Activated naive CD8-positive, alpha-beta T cell treated with anti-CD3 and anti-CD28 coated beads, Interleukin-2, amount 50 U/mL, for 24 hours (primary cell): ENCODE measurements at regions not wholly inside any gene's neighbourhood (a gene's known extent, or its start where the extent isn't known, plus 50 kb on each side); places are given as distances from the start of the nearest gene placed in this dataset.

ENCODE experiments used
- ATAC-seq: fragments of 150-1000 bp; cut with Tn5 transposase; one replicate; pipeline ENCODE4 v1.10.0; 2021
- DNase-seq: peaks from one replicate; pipeline ENCODE4 v3.0.0; 2021
- H3K27ac Mint-ChIP-seq: one replicate; pipeline ENCODE4 v1.8.0; 2021; ENCODE audit warnings: mild to moderate bottlenecking, mixed read lengths
- H3K27me3 Mint-ChIP-seq: one replicate; pipeline ENCODE4 v1.8.0; 2021; ENCODE audit warnings: mixed read lengths
- H3K36me3 Mint-ChIP-seq: one replicate; pipeline ENCODE4 v1.8.0; 2021; ENCODE audit warnings: low read depth, mixed read lengths
- H3K4me1 Mint-ChIP-seq: one replicate; pipeline ENCODE4 v1.8.0; 2021; ENCODE audit warnings: mixed read lengths
- H3K4me3 Mint-ChIP-seq: one replicate; pipeline ENCODE4 v1.8.0; 2021; ENCODE audit warnings: mild to moderate bottlenecking, moderate library complexity, mixed read lengths
- H3K9me3 Mint-ChIP-seq: one replicate; pipeline ENCODE4 v1.8.0; 2021; ENCODE audit warnings: mixed read lengths

GRCh38 chr3:105923140-105923539 lies 54.3 kb upstream of the CBLB start:
- H3K27ac Mint-ChIP-seq = no peak overlapping the region
- peaks cover 2% of the 10 kb centered on the region for H3K36me3 Mint-ChIP-seq
- ATAC-seq = no peak
- no peak overlapping the region for H3K4me3 Mint-ChIP-seq
- H3K4me1 Mint-ChIP-seq = peaks cover 3% of the 10 kb centered on the region
- H3K9me3 Mint-ChIP-seq = peaks cover 20% of the 10 kb centered on the region
- H3K27me3 Mint-ChIP-seq = no peaks in the 10 kb centered on the region
- DNase-seq = no peak

DNA sequence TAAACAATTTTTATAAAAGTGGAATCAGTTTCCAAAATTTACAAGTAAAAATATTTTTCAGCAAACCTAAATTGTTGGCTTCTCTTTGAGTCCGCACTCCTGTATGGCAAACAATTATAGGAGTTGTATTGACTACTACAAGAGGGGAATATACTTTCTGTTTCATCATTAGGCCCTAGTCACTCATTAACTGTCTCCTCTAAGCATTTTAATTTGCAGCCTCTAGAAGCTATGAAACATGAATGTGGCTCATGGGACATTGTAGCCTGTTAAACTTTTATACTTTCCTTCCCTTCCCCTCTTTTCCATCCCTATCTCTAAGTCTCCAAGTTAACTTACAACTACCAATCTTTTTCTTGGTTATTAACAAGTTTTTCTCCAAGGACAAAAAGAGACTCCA lies 58.9 kb upstream of the CBLB start:
- Mint-ChIP-seq H3K36me3 (no peaks in the 10 kb centered on the region), H3K4me1 (no peaks in the 10 kb centered on the region), H3K9me3 (no peaks in the 10 kb centered on the region), H3K4me3 (no peak overlapping the region), H3K27ac (no peak overlapping the region), H3K27me3 (no peaks in the 10 kb centered on the region)
- DNase-seq = no peak
- no peak for ATAC-seq

- Mint-ChIP-seq H3K27me3 (no peaks in the 10 kb centered on the region), H3K27ac (no peak overlapping the region), H3K4me3 (no peak overlapping the region), H3K4me1 (no peaks in the 10 kb centered on the region), H3K9me3 (peaks cover 3% of the 10 kb centered on the region), H3K36me3 (no peaks in the 10 kb centered on the region)
- DNase-seq (no peak), ATAC-seq (no peak)
These were observed 61.9 kb upstream of the CBLB start for GRCh38 chr3:105930733-105931132.

DNA sequence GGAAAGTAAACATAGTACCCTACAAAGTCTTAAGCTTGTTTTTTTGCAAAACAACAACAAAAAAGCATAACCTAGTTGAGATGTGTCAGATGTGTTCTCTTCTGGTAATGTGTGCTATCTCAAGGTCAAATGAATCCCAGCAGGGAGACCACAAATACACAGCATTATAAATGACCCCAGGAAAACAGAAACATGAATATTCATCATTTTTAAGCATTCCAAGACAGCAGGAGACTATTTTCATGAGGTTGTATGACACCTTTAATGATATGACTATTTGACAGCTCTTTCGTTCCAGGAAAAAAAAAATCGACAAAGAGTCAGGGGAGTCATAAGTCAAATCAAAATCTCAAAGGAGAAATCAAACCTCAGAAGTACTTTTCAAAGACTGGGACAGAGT lies 62.7 kb upstream of the CBLB start:
- H3K36me3 Mint-ChIP-seq = no peaks in the 10 kb centered on the region
- DNase-seq (no peak), ATAC-seq (no peak)
- H3K27me3 Mint-ChIP-seq = no peaks in the 10 kb centered on the region
- no peak overlapping the region for H3K27ac Mint-ChIP-seq
- no peaks in the 10 kb centered on the region for H3K4me1 Mint-ChIP-seq
- peaks cover 10% of the 10 kb centered on the region for H3K9me3 Mint-ChIP-seq
- H3K4me3 Mint-ChIP-seq = no peak overlapping the region

DNA sequence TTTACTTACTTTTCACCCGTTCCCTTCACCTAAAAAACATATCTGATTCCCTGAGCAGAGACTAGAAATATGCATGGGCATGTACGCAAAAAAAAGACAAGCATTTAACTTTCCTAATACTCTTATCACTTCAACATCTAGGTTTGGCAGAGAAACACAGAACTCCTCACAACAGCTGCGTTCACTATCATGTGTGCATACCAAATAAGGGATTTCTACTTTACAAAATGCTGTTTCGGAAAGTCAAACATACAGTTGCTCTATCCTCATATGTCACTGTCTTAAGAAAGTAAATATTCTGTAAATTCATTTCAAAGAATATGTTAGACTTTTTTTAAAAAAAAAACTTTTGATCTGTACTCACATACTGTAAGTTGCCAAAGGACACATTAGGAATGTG lies 65.1 kb upstream of the CBLB start:
- Mint-ChIP-seq H3K4me1 (peaks cover 2% of the 10 kb centered on the region), H3K27me3 (no peaks in the 10 kb centered on the region)

GRCh38 chr3:105938101-105938500 lies 69.3 kb upstream of the CBLB start:
- H3K27ac Mint-ChIP-seq = no peak overlapping the region
- no peak overlapping the region for H3K4me3 Mint-ChIP-seq
- H3K9me3 Mint-ChIP-seq = peaks cover 24% of the 10 kb centered on the region
- H3K4me1 Mint-ChIP-seq = peaks cover 2% of the 10 kb centered on the region
- H3K27me3 Mint-ChIP-seq = no peaks in the 10 kb centered on the region
- no peak for DNase-seq
- no peak for ATAC-seq
- H3K36me3 Mint-ChIP-seq = no peaks in the 10 kb centered on the region

More for the DNA sequence above, 65.1 kb upstream of the CBLB start:
- Mint-ChIP-seq H3K9me3 (peaks cover 16% of the 10 kb centered on the region), H3K36me3 (no peaks in the 10 kb centered on the region), H3K4me3 (no peak overlapping the region), H3K27ac (no peak overlapping the region)
- ATAC-seq (no peak), DNase-seq (no peak)

GRCh38 chr3:105938806-105939205 lies 70.0 kb upstream of the CBLB start:
- Mint-ChIP-seq H3K4me3 (no peak overlapping the region), H3K27me3 (no peaks in the 10 kb centered on the region), H3K4me1 (peaks cover 2% of the 10 kb centered on the region), H3K27ac (no peak overlapping the region), H3K9me3 (peaks cover 24% of the 10 kb centered on the region), H3K36me3 (no peaks in the 10 kb centered on the region)
- ATAC-seq (no peak), DNase-seq (no peak)

DNA sequence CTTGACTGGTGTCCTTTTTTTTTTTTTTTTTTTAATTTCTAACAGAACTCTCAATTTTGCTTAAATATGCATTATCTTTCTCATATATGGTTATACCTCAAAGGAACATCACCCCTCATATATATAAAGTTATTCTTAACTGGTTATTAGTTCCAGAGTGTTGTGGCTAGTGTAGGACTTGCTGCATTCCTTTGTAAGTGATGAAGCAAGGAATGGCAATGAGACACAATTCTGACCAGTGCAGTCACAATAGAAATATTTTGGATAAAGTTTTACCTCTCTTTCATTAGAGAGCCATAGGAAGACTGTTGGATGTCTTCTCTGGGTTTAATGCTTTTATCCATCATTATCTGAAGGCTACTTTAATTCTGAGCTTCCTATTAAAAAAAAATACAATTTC lies 75.5 kb upstream of the CBLB start:
- DNase-seq (no peak), ATAC-seq (no peak)
- no peaks in the 10 kb centered on the region for H3K4me1 Mint-ChIP-seq
- no peak overlapping the region for H3K27ac Mint-ChIP-seq
- no peaks in the 10 kb centered on the region for H3K36me3 Mint-ChIP-seq
- peaks cover 8% of the 10 kb centered on the region for H3K9me3 Mint-ChIP-seq
- no peaks in the 10 kb centered on the region for H3K27me3 Mint-ChIP-seq
- no peak overlapping the region for H3K4me3 Mint-ChIP-seq

GRCh38 chr3:105944721-105945120 lies 75.9 kb upstream of the CBLB start:
- DNase-seq (no peak), ATAC-seq (no peak)
- no peaks in the 10 kb centered on the region for H3K36me3 Mint-ChIP-seq
- no peak overlapping the region for H3K27ac Mint-ChIP-seq
- peaks cover 8% of the 10 kb centered on the region for H3K9me3 Mint-ChIP-seq
- no peaks in the 10 kb centered on the region for H3K27me3 Mint-ChIP-seq
- no peak overlapping the region for H3K4me3 Mint-ChIP-seq
- H3K4me1 Mint-ChIP-seq = no peaks in the 10 kb centered on the region

GRCh38 chr3:105948101-105948500 lies 79.3 kb upstream of the CBLB start:
- Mint-ChIP-seq H3K4me3 (no peak overlapping the region), H3K27me3 (no peaks in the 10 kb centered on the region), H3K36me3 (no peaks in the 10 kb centered on the region), H3K9me3 (peaks cover 11% of the 10 kb centered on the region), H3K4me1 (no peaks in the 10 kb centered on the region), H3K27ac (no peak overlapping the region)
- DNase-seq = no peak
- no peak for ATAC-seq

- Mint-ChIP-seq H3K27me3 (no peaks in the 10 kb centered on the region), H3K4me1 (no peaks in the 10 kb centered on the region), H3K9me3 (peaks cover 11% of the 10 kb centered on the region), H3K4me3 (no peak overlapping the region), H3K36me3 (peaks cover 1% of the 10 kb centered on the region), H3K27ac (no peak overlapping the region)
- DNase-seq = no peak
- no peak for ATAC-seq
These were observed 82.2 kb upstream of the CBLB start for GRCh38 chr3:105950881-105951600.

DNA sequence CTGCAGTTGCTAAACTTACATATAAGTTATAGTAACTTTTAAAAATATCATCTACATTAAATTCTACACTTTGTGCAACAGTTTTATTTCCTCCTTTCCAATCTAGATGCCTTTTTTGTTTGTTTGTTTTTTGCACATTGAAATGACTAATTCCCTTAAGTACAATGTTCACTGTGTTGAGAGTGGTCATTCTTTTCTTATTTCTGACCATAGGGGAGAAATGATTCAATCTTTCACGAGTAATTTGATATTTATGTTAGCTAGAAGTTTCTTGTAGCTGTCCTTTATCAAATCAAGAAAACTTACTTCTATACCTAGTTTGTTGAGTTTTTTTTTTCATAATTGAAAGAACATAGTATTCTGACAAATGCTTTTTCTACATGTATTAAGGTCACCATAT lies 85.0 kb upstream of the CBLB start:
- no peak for ATAC-seq
- Mint-ChIP-seq H3K27me3 (no peaks in the 10 kb centered on the region), H3K4me1 (no peaks in the 10 kb centered on the region), H3K9me3 (peaks cover 11% of the 10 kb centered on the region), H3K27ac (no peak overlapping the region), H3K36me3 (peaks cover 1% of the 10 kb centered on the region), H3K4me3 (no peak overlapping the region)
- no peak for DNase-seq

DNA sequence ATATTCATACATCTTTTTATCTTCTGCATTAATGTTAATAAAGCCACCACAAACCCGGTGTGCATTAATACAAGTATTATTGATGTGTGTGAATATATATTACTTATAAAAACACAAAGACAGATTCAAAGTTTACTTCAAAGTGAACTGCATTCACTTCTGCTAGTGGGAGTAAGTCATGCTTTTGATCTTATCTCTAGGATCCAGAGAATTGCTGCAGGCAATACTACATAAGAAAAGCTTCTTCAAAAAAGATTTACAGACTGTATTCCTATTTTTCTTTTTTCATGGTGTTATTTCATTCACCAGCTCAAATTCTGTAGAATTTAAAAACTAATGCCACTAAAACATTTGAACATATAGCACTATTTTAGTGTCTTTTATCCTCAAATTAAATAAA lies 87.5 kb upstream of the CBLB start:
- Mint-ChIP-seq H3K4me1 (peaks cover 4% of the 10 kb centered on the region), H3K4me3 (no peak overlapping the region), H3K9me3 (peaks cover 15% of the 10 kb centered on the region), H3K27ac (no peak overlapping the region), H3K27me3 (no peaks in the 10 kb centered on the region), H3K36me3 (peaks cover 1% of the 10 kb centered on the region)
- no peak for DNase-seq
- no peak for ATAC-seq

DNA sequence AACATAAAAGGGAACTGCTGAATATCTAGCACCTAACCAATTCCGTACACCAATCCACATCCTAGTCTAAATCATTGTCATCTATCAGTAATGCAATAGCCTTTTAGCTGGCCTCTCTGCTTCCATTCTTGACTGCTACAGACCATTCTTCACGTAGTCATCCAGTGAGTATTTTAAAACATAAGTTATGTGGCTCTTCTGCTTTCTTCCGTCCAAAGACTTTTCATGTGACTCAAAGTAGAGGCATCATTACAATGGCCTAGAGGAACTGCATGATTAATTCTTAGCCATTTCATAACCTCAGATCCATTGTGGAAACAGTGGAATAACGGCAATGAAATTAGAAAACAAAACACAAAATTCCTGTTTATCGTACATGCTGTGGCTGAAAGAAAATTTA lies 88.9 kb upstream of the CBLB start:
- ATAC-seq = no peak
- no peak for DNase-seq
- Mint-ChIP-seq H3K27ac (no peak overlapping the region), H3K9me3 (peaks cover 4% of the 10 kb centered on the region), H3K4me1 (peaks cover 7% of the 10 kb centered on the region), H3K4me3 (no peak overlapping the region), H3K36me3 (peaks cover 1% of the 10 kb centered on the region), H3K27me3 (no peaks in the 10 kb centered on the region)

DNA sequence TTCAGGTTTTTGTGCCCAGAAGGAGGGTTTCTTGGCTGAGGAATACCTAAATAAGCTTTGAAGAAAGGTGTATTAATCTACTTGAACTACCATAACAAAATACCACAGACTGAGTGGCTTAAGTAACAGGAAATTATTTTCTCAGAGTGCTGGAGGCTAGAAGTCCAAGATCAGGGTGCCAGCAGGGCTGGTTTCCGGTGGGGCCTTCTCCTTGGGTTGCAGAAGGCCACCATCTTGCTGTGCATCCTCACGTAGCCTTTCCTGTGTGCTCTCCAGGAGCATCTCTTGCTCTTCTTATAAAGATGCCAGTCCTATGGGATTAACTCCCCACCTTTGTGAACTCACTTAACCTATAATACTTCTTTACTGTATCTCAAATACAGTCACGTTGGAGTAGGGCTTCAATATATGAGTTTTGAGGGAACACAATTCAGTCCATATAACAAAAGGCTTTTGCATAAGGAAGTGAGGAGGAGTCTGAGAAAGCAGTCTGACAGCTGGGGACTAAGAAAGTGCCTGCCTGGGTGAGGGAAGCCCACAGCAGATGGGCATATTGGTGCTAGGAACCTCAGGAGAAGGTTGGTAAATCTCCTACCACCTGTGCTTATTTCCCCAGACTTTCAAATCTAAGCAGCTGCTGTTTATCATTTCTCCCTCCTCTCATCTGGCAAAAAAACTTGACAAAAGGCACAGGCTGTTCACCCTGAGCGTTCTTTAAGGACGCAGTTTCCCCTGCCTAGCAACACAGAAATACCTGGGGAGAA lies 89.6 kb upstream of the CBLB start:
- no peak for DNase-seq
- Mint-ChIP-seq H3K4me1 (peaks cover 7% of the 10 kb centered on the region), H3K27me3 (no peaks in the 10 kb centered on the region)

More for the DNA sequence above, 89.6 kb upstream of the CBLB start:
- Mint-ChIP-seq H3K36me3 (peaks cover 1% of the 10 kb centered on the region), H3K9me3 (peaks cover 7% of the 10 kb centered on the region), H3K27ac (no peak overlapping the region), H3K4me3 (no peak overlapping the region)
- no peak for ATAC-seq
